ENCODE measurements at regions not wholly inside any gene's neighbourhood (a gene's known extent, or its start where the extent isn't known, plus 50 kb on each side); places are given as distances from the start of the nearest gene placed in this dataset.

DNA sequence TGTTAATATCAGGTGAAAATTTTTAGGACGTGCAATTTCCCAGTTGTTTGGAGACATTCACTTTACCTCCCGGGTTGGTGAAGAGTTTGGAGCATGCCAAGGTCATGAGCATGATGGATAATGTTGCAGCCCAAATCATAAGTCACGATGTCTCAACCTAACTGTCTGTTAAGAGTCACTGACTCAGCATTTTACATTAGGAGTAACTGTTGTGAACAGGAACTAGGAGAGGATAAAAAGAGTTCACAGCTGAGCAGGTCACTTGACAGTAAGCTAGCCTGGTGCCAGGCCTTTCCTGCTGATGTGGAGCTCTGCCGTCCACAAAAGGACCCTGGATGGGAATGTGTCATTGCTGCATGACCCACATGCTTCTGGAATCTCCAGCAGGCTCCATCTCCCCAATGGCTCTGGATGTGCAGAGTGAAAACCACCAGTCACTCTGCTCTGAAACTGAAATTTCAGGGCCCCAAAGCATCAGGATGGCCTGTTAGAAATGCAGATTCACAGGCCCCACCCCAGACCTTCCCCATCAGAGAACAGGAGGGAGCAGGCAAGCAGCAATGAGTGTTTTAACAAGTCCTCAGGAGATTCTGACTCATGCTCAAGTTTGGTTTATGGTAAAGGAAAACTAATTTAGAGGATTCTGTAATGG lies 371.6 kb upstream of the MAF start:
- no peaks in the 10 kb centered on the region for H3K4me1 ChIP-seq
- H3K4me3 ChIP-seq: no peak overlapping the region
- no peaks in the 10 kb centered on the region for H3K27me3 ChIP-seq
- WGBS, 2 donors (ENCODE audit: low coverage in 1 of 2): 67 to 100% methylated on average over 1 to 3 of the region's 4 CpGs
- TF ChIP-seq EP300 (IDR thresholded peaks at IDR 0.05) (no peak), POLR2AphosphoS5 (IDR thresholded peaks at IDR 0.05) (no peak), POLR2A (IDR thresholded peaks at IDR 0.05) (no peak)
- TF ChIP-seq, protein P1, sequence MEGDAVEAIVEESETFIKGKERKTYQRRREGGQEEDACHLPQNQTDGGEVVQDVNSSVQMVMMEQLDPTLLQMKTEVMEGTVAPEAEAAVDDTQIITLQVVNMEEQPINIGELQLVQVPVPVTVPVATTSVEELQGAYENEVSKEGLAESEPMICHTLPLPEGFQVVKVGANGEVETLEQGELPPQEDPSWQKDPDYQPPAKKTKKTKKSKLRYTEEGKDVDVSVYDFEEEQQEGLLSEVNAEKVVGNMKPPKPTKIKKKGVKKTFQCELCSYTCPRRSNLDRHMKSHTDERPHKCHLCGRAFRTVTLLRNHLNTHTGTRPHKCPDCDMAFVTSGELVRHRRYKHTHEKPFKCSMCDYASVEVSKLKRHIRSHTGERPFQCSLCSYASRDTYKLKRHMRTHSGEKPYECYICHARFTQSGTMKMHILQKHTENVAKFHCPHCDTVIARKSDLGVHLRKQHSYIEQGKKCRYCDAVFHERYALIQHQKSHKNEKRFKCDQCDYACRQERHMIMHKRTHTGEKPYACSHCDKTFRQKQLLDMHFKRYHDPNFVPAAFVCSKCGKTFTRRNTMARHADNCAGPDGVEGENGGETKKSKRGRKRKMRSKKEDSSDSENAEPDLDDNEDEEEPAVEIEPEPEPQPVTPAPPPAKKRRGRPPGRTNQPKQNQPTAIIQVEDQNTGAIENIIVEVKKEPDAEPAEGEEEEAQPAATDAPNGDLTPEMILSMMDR (IDR thresholded peaks at IDR 0.05): no peak
- H3K9me3 ChIP-seq: no peaks in the 10 kb centered on the region
- H3K27ac ChIP-seq: no peak overlapping the region
- H3K36me3 ChIP-seq: no peaks in the 10 kb centered on the region
- ATAC-seq: no peak

DNA sequence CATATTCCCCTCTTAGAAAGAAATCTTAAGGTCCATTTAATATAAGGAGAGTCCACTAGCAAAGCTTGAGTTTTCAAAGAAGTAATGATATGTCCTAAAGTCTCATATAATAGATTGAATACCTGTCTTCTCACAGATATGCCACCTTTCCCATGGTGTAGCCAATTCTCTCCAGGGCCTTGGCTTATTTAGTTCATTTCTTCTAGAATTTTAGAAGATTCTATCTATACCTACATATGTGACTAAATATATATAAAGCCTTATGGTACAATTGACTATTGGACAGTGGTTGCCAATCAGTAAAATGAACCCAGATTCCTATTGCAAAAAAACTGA lies 370.7 kb upstream of the MAF start:
- no peaks in the 10 kb centered on the region for H3K27me3 ChIP-seq
- ATAC-seq: no peak
- TF ChIP-seq, protein P1 (IDR thresholded peaks at IDR 0.05): no peak
- TF ChIP-seq POLR2A (IDR thresholded peaks at IDR 0.05) (no peak), EP300 (IDR thresholded peaks at IDR 0.05) (no peak), POLR2AphosphoS5 (IDR thresholded peaks at IDR 0.05) (no peak)

DNA sequence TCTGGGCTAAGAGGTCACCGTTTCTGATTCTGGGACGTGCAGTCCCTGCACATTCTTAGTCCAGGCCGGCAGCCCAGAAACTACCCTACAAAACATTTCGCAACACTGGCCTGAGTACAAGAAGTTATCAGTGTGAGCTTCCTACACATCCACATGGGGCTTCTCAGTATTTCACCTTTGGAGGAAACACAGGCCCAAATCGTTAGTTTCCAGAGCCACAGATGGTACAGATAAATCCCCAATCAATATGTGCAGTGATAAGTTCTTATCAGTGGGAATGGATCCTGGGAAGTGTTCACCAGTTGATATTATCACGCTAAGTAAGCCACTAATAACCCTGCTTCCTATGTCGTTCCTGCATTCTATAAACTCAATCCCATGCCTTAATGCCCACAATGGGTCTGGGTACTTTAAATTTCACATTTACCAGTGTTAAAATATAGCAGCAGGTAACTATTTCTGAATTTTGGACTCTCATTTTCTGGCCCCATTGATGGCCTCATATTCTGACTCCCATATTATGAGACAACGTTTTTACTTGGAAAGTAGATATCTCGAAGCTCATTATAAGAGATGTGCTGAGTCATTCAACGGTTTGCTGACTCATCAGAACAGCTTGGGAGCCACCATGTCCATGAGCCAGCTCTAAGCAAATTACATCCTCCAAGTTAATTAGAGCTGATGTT lies 370.2 kb upstream of the MAF start:
- H3K4me3 ChIP-seq: no peak overlapping the region
- 74 to 85% methylated on average over 5 to 9 of the region's 10 CpGs for WGBS, 2 donors (ENCODE audit: low coverage in 1 of 2)
- ATAC-seq: peak; percentile 77
- H3K27ac ChIP-seq: no peak overlapping the region
- H3K27me3 ChIP-seq: no peaks in the 10 kb centered on the region
- no peaks in the 10 kb centered on the region for H3K36me3 ChIP-seq
- TF ChIP-seq, protein P1 (IDR thresholded peaks at IDR 0.05): no peak
- no peak for TF ChIP-seq POLR2AphosphoS5 (IDR thresholded peaks at IDR 0.05)
- no peak for TF ChIP-seq POLR2A (IDR thresholded peaks at IDR 0.05)
- H3K9me3 ChIP-seq: no peaks in the 10 kb centered on the region
- no peaks in the 10 kb centered on the region for H3K4me1 ChIP-seq

More for the DNA sequence above, 370.7 kb upstream of the MAF start:
- Histone ChIP-seq H3K27ac (no peak overlapping the region), H3K4me3 (no peak overlapping the region), H3K36me3 (no peaks in the 10 kb centered on the region), H3K9me3 (no peaks in the 10 kb centered on the region), H3K4me1 (no peaks in the 10 kb centered on the region)

DNA sequence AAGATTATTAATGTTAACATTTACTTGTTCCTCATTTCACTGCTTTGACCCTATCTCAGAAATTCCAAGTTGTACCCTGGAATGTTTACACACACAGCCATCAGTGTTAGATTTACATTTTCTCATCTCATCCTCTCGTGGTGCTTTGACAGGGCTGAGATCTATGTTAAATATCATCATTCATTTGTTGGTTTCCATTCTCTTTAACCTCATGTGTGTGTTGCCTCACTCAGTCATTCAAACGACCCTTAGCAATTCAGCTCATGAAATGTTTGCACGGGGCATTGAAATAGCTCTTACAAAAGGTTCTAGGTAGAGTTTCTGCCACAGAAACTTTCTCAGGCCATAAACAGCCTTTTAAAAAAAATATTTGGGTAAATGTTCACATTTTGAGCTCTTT lies 369.6 kb upstream of the MAF start:
- H3K36me3 ChIP-seq: no peaks in the 10 kb centered on the region
- H3K4me1 ChIP-seq: no peaks in the 10 kb centered on the region
- H3K4me3 ChIP-seq: no peak overlapping the region
- H3K27ac ChIP-seq: no peak overlapping the region
- no peaks in the 10 kb centered on the region for H3K27me3 ChIP-seq
- TF ChIP-seq, protein P1 (IDR thresholded peaks at IDR 0.05): no peak
- TF ChIP-seq POLR2A (IDR thresholded peaks at IDR 0.05): no peak
- no peak for TF ChIP-seq EP300 (IDR thresholded peaks at IDR 0.05)
- no peak for TF ChIP-seq POLR2AphosphoS5 (IDR thresholded peaks at IDR 0.05)
- ATAC-seq: no peak
- H3K9me3 ChIP-seq: no peaks in the 10 kb centered on the region
- WGBS, 2 donors (ENCODE audit: low coverage in 1 of 2): 61 to 64% methylated on average over 2 to 3 of the region's 3 CpGs

DNA sequence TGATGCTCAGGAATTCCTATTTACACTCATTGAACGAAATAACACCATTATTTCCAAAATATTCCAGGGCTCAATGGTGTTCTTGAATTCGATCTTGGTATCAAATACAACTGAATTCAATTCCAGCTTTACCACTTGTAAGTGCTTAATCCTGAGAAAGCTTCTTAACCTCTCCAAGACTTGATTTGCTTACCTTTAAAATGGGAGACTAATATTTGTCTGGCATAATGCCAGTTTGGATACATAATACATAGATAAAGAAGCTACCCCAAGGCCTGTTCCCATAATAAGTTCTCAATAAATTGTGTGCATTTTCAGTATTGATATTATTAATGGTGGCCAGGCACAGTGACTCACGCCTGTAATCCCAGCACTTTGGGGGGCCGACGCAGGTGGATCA lies 368.9 kb upstream of the MAF start:
- Histone ChIP-seq H3K9me3 (no peaks in the 10 kb centered on the region), H3K27me3 (no peaks in the 10 kb centered on the region), H3K27ac (no peak overlapping the region), H3K4me3 (no peak overlapping the region), H3K4me1 (no peaks in the 10 kb centered on the region), H3K36me3 (no peaks in the 10 kb centered on the region)
- ATAC-seq: no peak
- TF ChIP-seq EP300 (IDR thresholded peaks at IDR 0.05) (no peak), POLR2A (IDR thresholded peaks at IDR 0.05) (no peak), POLR2AphosphoS5 (IDR thresholded peaks at IDR 0.05) (no peak)
- TF ChIP-seq, protein P1 (IDR thresholded peaks at IDR 0.05): no peak
- 94 to 100% methylated on average over 3 to 4 of the region's 5 CpGs for WGBS, 2 donors (ENCODE audit: low coverage in 1 of 2)
